ENCODE measurements at regions not wholly inside any gene's neighbourhood (a gene's known extent, or its start where the extent isn't known, plus 50 kb on each side); places are given as distances from the start of the nearest gene placed in this dataset.

DNA sequence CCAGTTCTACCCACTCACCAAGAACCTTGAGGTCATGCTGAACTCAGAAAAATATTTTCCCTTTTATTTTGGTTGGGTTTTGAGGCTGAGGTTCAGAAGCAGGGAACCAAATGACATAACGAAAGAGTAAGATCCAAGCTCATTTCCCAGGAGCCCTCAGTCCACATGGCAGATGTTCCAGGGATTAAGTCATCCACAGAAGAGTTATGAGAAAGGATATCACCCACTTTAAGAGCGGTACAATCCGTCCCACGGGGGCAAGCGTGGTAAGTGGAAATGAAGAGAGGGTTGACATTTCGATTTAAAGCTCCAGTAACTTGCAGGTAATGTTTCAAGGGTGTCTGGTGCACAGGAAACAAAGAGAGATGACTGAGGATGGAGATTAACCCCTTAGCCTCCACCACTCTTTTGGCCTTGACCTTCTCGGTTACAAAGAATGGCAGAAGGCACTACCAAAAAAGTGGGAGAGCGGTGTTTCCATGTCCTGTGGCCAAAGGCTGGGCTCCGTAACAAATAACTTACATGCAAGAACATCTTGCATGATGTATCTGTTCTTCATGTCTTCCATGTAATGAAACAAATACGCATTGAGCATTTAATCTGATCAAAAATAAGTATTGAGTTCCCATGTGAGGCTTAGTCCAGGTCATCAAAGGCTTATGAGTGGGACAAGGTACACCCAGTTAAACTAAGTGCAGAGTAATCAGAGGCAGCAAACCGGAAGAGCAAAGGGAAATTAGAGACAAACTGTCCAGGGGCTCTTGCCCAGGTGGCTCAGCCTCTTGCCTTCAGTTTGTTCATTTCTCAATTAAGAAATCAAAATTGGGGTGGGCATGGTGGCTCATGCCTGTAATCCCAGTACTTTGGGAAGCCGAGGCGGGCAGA, 241.4 kb downstream of the TOMM20 start:
- peaks cover 23% of the 10 kb centered on the region for H3K4me1 ChIP-seq
- ATAC-seq: no peak
- no peaks in the 10 kb centered on the region for H3K9me3 ChIP-seq
- H3K27ac ChIP-seq: peak overlapping the region; percentile 58
- no peak overlapping the region for H3K4me3 ChIP-seq
- intact Hi-C loops (cut with DNase I): no loop called here
- no peaks in the 10 kb centered on the region for H3K27me3 ChIP-seq
- no peak for TF ChIP-seq CTCF (IDR thresholded peaks at IDR 0.05)
- no peaks in the 10 kb centered on the region for H3K36me3 ChIP-seq
- DNase-seq: no peak

DNA sequence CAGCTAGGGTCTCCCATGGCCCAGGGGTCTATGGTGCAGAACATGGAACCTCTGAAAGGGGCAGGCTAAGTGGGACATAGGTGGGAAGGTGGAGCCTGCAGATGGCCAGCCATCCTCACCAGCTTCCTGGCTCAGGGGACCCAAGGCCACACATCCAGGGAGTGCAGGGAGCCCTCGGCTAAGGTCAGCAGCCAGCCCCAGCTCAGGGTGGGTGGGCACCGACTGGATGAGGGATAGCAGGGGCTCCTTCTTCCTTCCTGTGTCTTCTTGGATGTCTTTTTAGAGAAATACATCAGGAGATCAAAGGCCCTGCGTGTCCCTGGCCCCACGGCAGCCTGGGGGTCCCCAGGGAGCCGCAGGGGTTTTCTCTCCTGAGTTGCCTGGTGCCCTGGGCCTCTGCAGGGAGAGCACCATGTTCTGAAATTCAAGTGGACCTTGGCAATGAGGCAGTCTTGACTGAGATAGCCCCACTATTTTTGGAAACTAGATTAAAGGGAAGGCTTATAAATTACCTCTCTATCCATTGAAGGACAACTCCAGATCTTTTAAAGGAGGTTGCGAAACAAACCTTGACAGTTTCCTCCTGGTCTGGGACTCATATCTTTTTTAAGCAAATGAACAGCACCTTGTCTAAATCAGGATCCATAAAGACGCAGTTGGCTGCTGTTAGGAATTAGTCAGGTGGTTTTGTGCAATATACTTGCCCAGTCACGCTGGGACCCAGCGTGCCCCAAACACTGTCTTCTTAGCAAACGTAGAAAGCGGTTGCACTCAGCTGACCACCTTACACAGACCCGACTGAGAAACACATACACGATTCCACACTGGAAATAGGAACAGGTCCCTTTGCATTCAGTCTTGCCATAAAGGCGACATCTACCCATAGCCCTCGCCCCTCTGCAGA, 242.3 kb downstream of the TOMM20 start:
- no peak for TF ChIP-seq CTCF (IDR thresholded peaks at IDR 0.05)
- no peaks in the 10 kb centered on the region for H3K9me3 ChIP-seq
- peak; percentile 52 for DNase-seq
- H3K27me3 ChIP-seq: no peaks in the 10 kb centered on the region
- peaks cover 23% of the 10 kb centered on the region for H3K4me1 ChIP-seq
- H3K27ac ChIP-seq: peak overlapping the region; percentile 58
- no peak overlapping the region for H3K4me3 ChIP-seq
- ATAC-seq: peak; percentile 47
- intact Hi-C loops (cut with DNase I): no loop called here
- no peaks in the 10 kb centered on the region for H3K36me3 ChIP-seq

DNA sequence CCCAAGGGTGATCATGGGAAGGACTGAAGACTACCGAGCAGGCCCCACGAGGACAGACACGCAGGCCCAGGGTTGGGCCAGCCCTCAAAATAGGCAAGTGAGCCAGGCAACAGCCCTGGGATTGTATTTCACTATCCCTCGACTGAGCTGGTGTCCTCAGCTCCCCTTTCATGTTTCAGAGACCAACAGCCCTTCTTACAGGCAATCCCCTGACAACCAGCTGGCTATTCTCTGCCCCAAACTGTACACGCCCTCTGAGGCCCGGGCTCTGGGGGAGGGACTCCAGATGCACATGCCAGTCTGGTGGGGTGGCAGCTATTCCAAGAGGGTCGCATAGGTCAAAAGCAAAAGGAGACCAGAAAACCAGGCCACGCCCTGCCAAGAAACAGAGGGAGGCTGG, 243.0 kb downstream of the TOMM20 start:
- Histone ChIP-seq H3K9me3 (no peaks in the 10 kb centered on the region), H3K27me3 (no peaks in the 10 kb centered on the region), H3K4me3 (no peak overlapping the region), H3K27ac (peak overlapping the region; percentile 58), H3K36me3 (no peaks in the 10 kb centered on the region), H3K4me1 (peaks cover 23% of the 10 kb centered on the region)
- no peak for ATAC-seq
- TF ChIP-seq CTCF (IDR thresholded peaks at IDR 0.05): no peak
- DNase-seq: peak; percentile 53
- intact Hi-C loops (cut with DNase I): no loop called here

- H3K27ac ChIP-seq: no peak overlapping the region
- no peaks in the 10 kb centered on the region for H3K27me3 ChIP-seq
- no peaks in the 10 kb centered on the region for H3K9me3 ChIP-seq
- H3K4me1 ChIP-seq: peaks cover 23% of the 10 kb centered on the region
- ATAC-seq: no peak
- no peaks in the 10 kb centered on the region for H3K36me3 ChIP-seq
- no peak overlapping the region for H3K4me3 ChIP-seq
- no peak for TF ChIP-seq CTCF (IDR thresholded peaks at IDR 0.05)
- DNase-seq: peak; percentile 50
- intact Hi-C loops (cut with DNase I): no loop called here
Measured at GRCh38 chr1:234884701-234885100, 243.9 kb downstream of the TOMM20 start.

DNA sequence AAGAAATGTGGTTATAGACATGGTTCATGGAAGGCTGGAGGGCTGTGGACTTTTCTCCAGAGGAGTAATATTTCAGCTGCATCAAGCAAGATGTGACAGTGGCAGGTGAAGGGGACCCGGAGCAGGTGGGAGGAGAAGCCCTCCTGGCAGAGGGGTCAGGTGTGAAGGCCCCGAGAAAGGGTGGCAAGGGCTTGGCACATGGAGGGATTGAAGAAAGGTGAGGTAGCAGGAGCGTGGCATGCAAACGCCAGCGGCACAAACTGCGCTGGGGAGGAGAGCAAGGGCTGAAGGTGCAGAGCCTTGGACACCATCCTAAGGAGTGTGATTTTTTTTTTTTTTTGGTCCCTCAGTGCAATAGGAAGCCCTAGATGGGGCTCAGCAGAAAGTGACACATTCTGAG, 244.6 kb downstream of the TOMM20 start:
- H3K4me1 ChIP-seq: peaks cover 23% of the 10 kb centered on the region
- intact Hi-C loops (cut with DNase I): no loop called here
- ATAC-seq (no peak), DNase-seq (no peak)
- no peaks in the 10 kb centered on the region for H3K36me3 ChIP-seq
- no peaks in the 10 kb centered on the region for H3K27me3 ChIP-seq
- H3K9me3 ChIP-seq: no peaks in the 10 kb centered on the region
- no peak overlapping the region for H3K4me3 ChIP-seq
- no peak for TF ChIP-seq CTCF (IDR thresholded peaks at IDR 0.05)
- H3K27ac ChIP-seq: no peak overlapping the region
